Putamen (tissue), 1 donor: ENCODE measurements at regions not wholly inside any gene's neighbourhood (a gene's known extent, or its start where the extent isn't known, plus 50 kb on each side); places are given as distances from the start of the nearest gene placed in this dataset.

Experiments
- DNase-seq: peaks from one replicate; pipeline ENCODE4 v3.0.0-alpha.2; 2016; ENCODE audit warnings: low spot score

DNA sequence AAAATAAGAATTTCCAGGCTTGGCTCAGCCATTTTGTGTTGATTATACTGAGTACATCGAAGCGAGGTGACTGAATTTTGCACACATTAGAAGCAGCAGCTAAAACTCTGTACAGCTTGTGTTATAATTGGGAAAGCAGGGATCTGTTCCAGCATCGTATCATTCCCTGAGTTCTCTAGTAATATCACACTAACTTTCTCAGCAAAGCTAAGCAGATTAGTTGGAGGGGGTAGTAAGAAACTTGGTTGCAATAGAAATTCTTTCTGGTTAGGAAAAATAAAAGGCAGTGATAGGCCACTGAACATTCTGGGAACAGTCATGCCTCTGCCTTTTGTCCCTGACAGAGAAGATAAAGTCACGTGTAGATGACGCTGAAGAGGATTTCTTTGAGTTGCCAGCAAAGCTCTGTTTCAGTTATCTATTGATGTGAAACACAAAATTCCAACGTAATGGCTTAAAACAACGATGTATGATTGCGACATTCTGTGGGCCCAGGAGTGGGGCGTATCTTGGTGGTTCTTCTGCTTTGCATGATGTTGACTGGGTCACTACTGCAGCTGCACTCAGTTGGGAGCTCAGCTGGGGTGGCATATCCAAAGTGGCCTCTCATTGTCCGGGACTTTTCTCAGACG lies 202.1 kb upstream of the MEX3C start:
- DNase-seq = peak; percentile 30

DNA sequence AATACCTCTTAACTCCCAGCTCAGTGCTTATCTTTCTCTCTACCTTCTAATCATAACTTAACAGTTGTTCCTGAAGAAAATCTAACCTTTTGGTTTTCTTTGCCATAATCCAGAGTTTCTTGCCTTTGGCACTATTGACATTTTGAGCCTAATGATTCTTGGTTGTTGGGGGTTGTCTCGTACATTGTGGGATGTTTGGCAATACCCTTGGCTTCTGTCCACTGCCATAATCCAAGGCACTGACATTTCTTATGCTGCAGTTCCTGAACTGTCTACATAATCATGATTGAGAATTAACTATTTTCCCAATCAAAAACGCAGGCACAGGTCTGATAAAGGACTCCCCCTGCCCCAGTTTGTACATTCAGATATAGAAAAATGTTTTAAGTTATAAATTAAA lies 203.2 kb upstream of the MEX3C start:
- DNase-seq = no peak

DNA sequence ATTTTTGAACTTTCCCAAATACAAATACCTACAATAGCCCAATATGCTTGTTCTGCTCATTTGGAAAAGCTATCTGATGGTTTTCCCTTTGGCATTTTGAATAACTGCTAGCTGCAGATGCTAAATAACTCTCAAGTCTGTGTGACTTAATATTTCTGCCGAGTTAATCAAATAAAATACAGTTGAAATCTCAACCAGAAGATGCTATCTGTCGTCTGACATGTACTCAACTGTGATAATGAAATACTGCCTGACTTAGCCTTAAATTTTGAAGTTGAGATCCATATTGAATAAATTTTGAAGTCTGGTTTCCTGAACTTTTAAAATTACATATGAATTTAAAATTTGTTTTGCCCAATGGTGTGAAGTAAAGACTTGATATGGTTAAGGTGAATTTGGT lies 204.4 kb upstream of the MEX3C start:
- no peak for DNase-seq

DNA sequence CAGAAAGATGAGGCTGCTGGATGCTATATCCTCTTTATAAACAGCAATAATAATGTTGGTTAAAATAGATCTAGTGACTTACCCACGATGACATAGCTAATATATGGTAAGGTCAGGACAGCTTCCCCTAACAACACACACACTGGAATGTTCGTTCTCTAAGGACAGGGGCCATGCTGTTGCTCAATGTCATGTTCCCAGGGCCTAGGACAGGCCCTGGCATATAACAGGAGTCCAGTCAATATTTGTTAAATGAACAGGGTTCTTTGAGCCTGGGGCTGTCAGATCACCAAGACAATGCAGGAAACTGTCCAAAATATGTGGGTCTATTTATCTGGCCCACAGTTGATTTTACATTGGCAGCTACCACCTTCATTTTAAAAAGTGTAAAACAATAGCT lies 207.1 kb upstream of the MEX3C start:
- DNase-seq = no peak

DNA sequence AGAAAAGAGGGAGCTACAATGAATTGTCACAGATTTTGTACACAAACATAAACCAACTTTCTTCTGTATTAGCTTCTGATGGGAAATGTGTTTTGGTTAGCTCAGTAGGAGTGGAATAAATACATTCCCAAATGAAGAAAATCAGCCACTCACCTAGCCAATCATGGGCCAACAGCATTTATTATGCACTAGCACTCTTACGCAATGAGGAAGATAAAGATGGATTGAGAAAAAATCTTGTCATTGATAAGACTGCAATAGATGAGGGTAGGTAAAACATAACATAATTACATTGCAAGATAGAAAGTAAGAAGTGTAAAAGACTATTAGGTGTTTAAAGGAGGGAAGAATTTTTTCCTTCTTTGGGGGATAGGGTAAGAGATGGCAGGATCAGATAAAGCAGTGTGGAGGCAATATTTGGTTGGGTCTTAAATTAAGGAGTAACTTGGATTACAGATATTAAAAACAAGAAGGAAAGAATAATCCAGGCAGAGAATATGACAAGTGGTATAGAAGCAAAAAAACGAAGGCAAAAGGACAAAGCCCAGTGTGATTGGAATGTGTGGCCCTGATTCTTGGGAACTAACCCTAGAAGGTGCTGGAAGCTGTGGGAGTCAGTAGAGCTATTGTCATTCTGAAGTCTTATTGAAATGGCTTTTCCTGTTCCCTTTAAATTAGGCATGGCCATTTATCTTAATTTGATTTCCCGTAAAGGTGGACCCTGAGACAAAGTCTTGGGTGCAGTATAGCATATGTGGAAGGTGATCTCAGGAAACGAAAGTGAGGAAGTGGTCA lies 208.4 kb upstream of the MEX3C start:
- no peak for DNase-seq

DNA sequence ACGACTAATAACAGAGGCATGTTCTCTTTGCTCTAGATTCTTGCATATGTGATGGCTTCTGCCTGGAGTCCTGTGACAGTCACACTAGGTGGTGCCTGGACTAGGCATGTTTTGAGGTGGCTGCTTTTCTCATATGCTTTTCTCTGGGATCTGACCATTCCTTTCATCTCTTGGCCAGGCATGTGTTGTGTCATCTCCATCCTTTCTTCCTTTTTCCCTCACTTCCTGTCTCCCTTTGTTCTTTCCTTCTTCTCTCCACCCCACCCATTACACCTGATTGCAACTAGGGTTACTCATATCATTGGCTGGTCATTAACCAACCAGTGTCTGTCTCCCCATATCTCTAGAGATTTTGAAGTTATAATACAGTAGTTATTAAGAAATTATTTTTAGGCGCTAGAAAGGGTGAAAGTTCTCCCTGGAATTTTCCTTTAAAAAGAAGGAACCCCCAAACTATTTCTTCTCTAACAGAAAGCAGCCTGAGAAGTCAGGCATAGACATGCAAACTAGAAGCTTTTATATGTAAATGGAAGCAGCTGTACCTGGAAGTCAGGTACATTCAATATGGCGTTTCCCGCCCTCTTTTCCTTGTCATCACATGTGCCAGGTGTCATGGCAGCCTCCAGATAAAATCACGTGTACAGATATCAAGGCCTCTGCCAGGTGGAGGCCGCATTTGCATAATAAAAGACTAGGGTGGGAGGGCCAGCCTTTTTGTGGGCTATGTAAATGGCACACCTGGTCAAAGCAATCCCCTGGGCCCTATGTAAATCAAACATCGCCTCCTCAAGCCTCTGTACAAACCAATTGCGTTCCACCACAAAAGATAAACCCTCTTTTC lies 220.4 kb upstream of the MEX3C start:
- DNase-seq = no peak

DNA sequence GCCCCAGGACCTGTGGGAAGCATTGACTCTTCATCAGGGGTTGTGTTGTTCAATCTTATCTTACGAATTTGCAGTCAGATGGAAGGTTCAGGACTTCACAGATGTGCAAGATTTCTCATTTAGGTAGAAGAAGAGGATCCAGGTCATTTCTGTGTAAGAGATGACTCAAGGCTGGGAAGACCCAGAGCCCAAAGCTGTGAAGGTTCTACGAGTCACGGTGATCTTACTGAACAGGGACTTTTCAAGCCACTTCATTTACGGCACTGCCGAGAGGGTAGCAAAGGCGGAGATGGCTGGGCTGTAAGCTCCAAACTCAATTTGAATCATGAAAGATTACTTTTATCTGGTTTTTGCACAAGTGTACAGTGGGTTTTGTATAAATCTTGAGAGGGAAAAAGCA lies 228.0 kb upstream of the MEX3C start:
- no peak for DNase-seq

DNA sequence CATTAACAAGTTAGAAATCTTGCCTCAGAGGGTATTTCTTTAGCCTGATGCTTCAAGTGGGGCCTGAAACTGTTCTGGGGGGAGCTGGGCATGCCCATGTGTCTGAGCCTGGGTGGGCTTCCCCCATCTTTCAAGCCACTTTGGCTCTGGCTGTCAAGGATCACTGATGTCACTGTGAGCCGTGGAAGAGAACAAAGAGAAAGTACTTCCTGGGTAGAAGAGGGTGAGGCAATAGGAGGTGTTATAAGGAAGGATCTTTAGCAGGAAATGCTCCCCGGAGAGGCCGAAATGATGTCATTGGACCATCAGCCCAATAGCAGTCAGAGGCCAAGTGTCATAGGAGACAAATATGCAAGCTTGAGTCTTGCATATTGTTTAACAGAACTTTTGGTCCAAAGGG lies 228.4 kb upstream of the MEX3C start:
- DNase-seq = no peak

DNA sequence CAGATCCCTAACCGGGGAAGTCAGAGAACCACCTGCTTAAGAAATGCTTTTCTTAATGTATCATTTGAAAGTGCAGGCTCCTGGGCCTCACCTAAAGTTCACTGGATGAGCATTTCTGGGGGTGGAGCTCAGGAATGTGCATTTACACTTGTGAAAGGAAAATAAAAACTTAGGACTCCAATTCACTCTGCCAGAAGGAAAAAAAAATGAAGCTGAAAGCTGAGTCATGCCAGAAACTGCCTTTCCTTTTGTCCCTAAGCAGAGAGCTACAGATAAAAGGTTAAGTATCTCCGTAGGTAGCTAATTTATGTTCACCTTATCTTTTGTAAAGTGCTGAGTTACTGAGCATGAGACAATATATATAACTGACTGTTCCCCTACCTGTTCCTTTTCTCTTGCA lies 229.5 kb upstream of the MEX3C start:
- DNase-seq = no peak

DNA sequence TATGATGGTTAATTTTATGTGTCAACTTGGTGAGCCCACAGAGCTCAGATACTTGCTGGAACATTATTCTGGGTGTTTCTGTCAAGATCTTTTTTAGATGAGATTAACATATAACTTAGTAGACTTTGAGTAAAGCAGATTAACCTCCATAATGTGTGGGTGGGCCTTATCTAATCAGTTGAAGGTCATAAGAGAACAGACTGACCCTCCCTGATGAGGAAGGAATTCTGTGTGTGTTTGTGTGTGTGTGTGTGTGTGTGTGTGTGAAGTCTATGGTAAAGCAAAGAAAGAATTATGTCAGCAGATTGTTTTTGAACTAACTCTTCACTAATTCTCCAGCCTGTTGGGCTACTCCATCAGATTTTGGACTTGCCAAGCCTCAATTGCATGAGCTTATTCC lies 232.2 kb upstream of the MEX3C start:
- no peak for DNase-seq

DNA sequence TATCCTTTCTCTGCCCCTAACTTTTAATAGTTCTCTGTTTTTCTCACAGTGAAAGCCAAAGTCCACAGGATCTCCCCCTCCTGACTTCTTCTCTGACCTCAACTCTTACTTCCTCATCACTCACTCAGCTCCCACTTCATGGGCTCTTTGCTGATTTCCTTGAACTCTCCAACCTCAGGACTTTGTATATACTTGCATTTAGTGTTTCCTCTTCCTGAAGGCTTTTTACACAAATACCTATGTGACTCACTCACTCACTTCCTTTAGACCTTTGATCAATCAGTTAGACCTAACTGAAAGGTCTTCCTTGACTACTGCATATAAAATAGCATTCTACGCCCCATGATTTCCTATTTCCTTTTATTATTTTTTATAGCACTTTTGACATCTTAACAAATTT lies 233.1 kb upstream of the MEX3C start:
- DNase-seq = no peak

DNA sequence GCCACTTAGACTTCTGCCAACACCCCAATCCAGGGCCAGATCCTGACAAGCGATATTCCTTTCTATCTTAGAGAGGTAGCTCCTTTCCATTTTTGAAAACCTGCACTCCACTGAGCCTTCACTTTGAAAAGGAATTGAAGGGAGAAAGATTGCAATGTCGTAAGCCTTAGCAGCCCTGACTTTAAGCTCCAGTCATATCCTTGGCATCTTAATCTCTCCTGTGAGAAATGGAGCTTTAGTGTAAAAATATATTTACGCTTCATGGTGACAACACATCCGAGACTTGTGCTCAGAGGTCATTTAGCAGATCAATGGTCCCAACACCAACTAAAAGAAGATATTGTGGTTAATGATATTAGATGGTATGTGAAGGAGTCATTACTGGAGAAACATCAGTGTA lies 235.8 kb upstream of the MEX3C start:
- no peak for DNase-seq

DNA sequence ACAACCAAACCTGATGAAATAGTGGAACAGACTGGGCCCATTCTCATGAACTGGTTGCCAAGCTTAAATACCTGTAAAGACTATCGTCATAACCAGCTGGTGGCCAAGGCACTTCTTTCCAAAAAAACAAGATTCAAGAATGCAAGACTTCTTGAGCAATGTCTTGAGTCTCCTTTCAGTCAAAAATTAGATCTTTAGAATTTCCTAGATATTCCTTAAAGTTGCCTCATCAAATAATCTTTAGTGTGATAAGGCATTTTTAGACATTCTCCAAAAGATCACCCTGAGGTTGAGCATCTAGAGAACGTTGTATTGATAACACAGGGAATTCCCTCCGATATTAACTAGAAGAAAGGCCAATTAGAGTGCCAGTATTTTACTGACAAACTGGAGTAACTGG lies 236.4 kb upstream of the MEX3C start:
- no peak for DNase-seq

DNA sequence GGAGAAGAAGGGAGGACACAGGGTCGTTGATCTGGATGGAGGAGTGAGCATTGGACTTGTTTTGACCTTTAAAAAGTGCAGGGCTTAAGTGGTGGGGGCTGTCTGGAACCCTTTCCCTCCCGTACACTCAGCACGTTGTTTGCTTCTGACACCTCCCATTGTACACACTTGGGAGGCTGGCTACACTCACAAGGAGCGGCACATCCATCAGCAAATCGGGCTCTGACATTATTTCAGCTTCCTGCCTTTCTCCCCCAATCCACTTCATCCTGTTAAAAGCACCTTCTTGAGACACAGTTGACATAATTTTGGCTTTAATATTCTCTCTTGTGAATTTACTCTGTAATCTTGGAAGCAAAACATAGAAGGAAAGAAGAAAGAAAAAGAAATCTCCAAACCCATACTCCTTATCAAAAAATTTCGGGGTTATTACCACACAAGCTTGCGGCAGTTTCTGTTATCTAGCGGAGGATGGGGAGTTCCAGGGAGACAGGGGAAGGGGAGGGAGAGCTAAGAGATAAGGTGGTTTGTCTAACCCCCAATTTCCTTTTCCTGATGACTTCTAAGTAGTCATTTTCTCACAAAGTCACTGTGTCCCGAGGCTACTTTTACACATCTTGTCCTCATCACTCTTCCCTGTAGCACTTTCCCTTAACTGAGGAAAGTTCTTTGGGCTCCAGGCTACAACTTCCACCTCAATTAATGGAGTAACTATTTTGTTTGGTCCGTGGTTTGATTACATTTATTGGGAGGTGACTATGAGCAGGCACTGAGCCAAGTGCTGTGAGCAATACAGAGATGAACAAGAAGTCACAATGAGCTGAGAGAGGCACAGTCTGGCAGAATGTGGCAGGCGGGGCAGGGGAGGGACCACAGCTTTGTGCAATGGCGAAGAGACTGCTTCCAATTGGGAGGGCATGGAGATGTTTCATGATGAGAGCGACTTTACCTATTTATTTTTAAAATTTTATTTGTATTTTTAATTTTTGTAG lies 240.1 kb upstream of the MEX3C start:
- no peak for DNase-seq

DNA sequence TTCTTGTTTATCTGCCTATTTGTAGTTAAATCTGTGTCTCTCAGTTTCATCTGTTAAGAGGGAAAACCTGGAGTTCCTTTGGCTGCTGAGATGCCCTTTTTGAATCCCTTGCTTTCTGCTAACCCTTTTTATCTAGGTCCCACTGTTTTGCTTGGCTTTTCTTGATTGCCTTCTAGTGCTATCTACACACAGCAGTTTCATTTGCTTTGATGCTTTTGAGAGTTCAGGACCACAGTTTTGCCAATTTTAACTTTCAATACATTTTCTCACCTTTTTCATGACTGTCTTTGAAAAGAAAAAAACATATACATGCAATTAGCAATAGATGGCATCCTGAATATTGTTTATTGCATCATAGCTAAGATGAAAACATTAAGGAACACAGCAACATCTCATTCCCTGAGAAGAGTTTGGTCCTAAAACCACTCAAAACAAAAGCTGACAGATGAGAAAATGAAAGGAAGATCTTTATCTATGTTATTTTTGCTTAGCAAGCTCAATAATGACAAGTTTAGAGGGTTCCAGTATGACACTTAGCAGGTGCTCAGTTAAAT lies 241.4 kb upstream of the MEX3C start:
- DNase-seq = no peak

DNA sequence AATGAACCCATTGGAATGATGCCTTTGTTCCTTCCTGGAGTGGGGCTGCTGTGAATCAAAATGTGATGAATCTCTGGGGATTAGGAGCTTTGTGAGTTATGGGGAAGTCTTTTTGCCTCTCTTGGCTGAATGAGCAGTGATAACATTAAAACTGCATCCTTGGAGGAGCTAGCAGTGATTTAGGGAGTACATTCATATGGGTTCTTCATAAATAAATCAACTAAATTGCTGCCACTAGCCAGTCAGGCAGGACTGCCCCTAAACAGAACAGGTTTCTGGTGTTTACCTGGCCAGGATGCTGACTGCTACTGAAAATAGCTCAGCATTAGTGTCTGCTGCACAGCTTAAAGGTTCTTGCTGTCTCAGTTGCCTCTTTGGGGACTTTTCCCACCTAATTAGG lies 244.5 kb upstream of the MEX3C start:
- no peak for DNase-seq

DNA sequence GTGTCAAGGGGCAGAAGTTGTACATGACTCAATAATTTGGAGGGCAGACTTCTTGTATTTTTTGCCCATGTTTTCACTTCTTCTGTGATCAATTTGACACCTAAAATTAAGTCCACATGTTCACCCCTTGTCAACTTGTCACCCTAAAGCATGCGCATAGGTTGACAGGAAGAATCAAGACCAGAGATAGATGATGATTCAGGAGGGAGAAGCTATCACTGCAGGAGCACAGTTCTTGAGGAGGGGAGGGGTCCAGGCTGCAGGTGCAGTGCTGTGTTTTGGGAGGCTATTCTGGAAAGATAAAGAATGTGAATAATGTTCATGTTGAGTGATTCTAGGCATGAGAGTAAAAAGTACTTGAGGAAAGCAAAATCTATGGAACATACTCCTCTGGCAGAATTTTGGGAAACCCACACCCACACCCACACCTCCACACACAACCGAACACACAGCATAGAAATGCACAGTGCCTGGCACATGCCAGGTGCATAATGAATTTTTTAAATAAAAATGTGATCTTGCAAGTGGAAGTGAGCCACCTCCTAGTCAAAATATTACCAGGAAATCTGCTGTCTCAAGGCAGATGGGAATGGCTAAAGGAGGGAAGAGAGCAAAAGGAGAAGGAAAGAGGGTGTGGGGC lies 249.2 kb upstream of the MEX3C start:
- peak; percentile 6 for DNase-seq

DNA sequence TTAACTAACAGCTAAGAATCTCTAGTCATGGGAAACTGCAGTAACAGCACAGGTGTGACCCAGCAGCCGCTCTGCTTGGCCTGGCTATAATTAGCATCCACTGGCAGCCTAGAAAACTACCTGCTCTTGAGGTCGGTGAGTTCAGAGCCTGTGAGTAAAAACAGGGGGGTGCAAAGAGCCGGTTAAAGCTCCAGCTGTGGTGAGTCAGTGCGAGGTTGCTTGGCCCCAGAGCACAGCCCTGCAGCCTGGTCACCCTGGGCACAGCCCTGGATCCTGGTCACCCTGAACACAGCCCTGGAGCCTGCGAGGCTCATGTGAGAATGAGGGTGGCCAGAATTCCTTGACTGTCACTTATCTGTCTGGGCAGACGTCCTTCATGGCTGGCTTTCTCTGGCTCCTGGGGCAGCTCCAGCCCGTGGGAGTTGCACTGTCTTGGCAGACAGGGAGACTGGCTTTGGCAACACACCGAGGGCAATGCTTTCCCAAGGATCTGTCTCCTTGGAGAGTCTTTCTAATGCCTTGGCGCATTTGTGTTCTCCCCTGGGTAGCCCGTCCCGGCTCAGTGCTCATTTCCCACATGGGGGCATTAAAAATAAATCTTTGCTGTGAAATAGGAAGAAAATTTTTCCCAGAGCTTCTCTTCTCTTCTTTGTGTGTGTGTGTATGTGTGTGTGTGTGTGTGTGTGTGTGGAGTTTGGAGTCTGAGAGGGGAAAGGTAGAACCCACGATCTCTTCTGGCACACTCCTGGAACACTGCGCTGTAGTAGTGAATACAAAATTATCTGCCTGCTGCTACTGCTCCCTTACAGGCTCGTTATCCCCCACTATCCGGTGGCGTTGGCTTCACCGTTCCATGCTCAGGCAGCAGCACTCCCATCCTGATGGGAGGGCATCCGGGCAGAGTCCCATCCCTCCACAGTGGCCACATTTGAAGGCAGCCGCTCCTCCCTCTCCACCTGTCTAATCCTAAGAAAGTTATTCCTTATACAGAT lies 250.2 kb upstream of the MEX3C start:
- peak; percentile 15 for DNase-seq

DNA sequence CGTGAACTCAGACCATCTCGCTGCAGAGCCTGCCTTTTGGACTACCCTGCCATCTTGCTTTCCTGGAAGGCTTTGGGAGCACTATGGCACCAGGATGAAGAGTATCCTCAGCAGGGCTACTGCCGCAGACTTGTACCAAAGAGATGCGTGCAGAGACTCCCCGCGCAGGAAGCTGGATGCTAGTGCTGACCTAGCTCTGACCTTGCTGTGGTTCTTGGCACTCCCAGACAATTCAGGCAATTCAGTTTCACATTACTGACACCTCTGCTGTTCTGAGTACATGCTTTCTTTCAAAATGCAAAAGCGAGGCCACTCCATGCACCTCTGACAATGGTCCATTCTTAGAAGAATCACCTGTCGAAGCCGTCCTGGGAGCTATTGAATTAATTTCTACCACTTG lies 251.5 kb upstream of the MEX3C start:
- no peak for DNase-seq

DNA sequence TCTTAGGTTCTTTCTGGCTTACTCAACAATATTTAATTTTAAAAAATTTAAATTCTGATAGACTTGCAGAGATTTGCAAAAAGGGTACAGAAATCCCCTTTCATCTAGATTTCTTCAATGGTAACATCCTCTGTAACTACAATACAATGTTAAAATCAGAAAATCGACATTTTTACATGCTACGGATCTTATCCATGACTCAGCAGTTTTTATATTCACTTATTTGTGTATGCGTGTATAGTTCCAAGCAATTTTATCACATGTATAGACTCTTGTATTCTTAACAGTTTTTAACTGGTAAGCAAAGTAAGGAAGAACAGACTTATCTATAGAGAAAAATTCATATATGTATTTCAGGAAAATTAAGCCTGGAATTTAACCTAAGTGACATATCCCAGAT lies 256.1 kb upstream of the MEX3C start:
- DNase-seq = no peak
